ENCODE measurements at regions not wholly inside any gene's neighbourhood (a gene's known extent, or its start where the extent isn't known, plus 50 kb on each side); places are given as distances from the start of the nearest gene placed in this dataset.

- Histone ChIP-seq H3K4me1 (ENCODE audit: control insufficient read depth in 2 of 2, insufficient read depth in 2 of 2, low read length in 2 of 2) (no peaks in the 10 kb centered on the region), H3K27me3 (ENCODE audit: control insufficient read depth in 2 of 2, insufficient read depth in 2 of 2, low read length in 2 of 2) (no peaks in the 10 kb centered on the region), H3K27ac (ENCODE audit: low read depth in 2 of 2, low read length in 2 of 2) (no peak overlapping the region)
Observed at GRCh38 chr4:136740326-136740725, 792.0 kb downstream of the PCDH18 start.

GRCh38 chr4:136737066-136737465 is 795.2 kb downstream of the PCDH18 start:
- H3K4me3 ChIP-seq (ENCODE audit: low read length in 2 of 2): no peak overlapping the region
- no peaks in the 10 kb centered on the region for H3K36me3 ChIP-seq (ENCODE audit: control insufficient read depth in 2 of 2, insufficient read depth in 2 of 2, low read length in 2 of 2)
- H3K27me3 ChIP-seq (ENCODE audit: control insufficient read depth in 2 of 2, insufficient read depth in 2 of 2, low read length in 2 of 2): no peaks in the 10 kb centered on the region
- H3K9ac ChIP-seq (ENCODE audit: low read depth in 1 of 2, low read length in 2 of 2): no peak overlapping the region
- H3K4me1 ChIP-seq (ENCODE audit: control insufficient read depth in 2 of 2, insufficient read depth in 2 of 2, low read length in 2 of 2): no peaks in the 10 kb centered on the region
- H3K27ac ChIP-seq (ENCODE audit: low read depth in 2 of 2, low read length in 2 of 2): no peak overlapping the region
- H3K9me3 ChIP-seq (ENCODE audit: control insufficient read depth in 2 of 2, low read length in 2 of 2): no peaks in the 10 kb centered on the region

More at GRCh38 chr4:136740326-136740725, 792.0 kb downstream of the PCDH18 start:
- H3K4me3 ChIP-seq (ENCODE audit: low read length in 2 of 2): no peak overlapping the region
- H3K9me3 ChIP-seq (ENCODE audit: control insufficient read depth in 2 of 2, low read length in 2 of 2): peaks cover 0 to 4% of the 10 kb centered on the region in 2 donors
- no peak overlapping the region for H3K9ac ChIP-seq (ENCODE audit: low read depth in 1 of 2, low read length in 2 of 2)
- H3K36me3 ChIP-seq (ENCODE audit: control insufficient read depth in 2 of 2, insufficient read depth in 2 of 2, low read length in 2 of 2): no peaks in the 10 kb centered on the region

- H3K4me1 ChIP-seq (ENCODE audit: control insufficient read depth in 2 of 2, insufficient read depth in 2 of 2, low read length in 2 of 2): no peaks in the 10 kb centered on the region
Observed at GRCh38 chr4:136731025-136731424, 801.3 kb downstream of the PCDH18 start.

GRCh38 chr4:136725286-136726081 is 806.8 kb downstream of the PCDH18 start:
- Histone ChIP-seq H3K9ac (ENCODE audit: low read depth in 1 of 2, low read length in 2 of 2) (no peak overlapping the region), H3K4me1 (ENCODE audit: control insufficient read depth in 2 of 2, insufficient read depth in 2 of 2, low read length in 2 of 2) (no peaks in the 10 kb centered on the region), H3K27ac (ENCODE audit: low read depth in 2 of 2, low read length in 2 of 2) (no peak overlapping the region), H3K9me3 (ENCODE audit: control insufficient read depth in 2 of 2, low read length in 2 of 2) (no peaks in the 10 kb centered on the region), H3K27me3 (ENCODE audit: control insufficient read depth in 2 of 2, insufficient read depth in 2 of 2, low read length in 2 of 2) (no peaks in the 10 kb centered on the region), H3K4me3 (ENCODE audit: low read length in 2 of 2) (no peak overlapping the region), H3K36me3 (ENCODE audit: control insufficient read depth in 2 of 2, insufficient read depth in 2 of 2, low read length in 2 of 2) (no peaks in the 10 kb centered on the region)

More at GRCh38 chr4:136731025-136731424, 801.3 kb downstream of the PCDH18 start:
- Histone ChIP-seq H3K27me3 (ENCODE audit: control insufficient read depth in 2 of 2, insufficient read depth in 2 of 2, low read length in 2 of 2) (no peaks in the 10 kb centered on the region), H3K4me3 (ENCODE audit: low read length in 2 of 2) (no peak overlapping the region), H3K27ac (ENCODE audit: low read depth in 2 of 2, low read length in 2 of 2) (no peak overlapping the region), H3K9ac (ENCODE audit: low read depth in 1 of 2, low read length in 2 of 2) (no peak overlapping the region), H3K36me3 (ENCODE audit: control insufficient read depth in 2 of 2, insufficient read depth in 2 of 2, low read length in 2 of 2) (no peaks in the 10 kb centered on the region), H3K9me3 (ENCODE audit: control insufficient read depth in 2 of 2, low read length in 2 of 2) (no peaks in the 10 kb centered on the region)

- H3K36me3 ChIP-seq (ENCODE audit: control insufficient read depth in 2 of 2, insufficient read depth in 2 of 2, low read length in 2 of 2): no peaks in the 10 kb centered on the region
- H3K4me3 ChIP-seq (ENCODE audit: low read length in 2 of 2): no peak overlapping the region
- no peak overlapping the region for H3K9ac ChIP-seq (ENCODE audit: low read depth in 1 of 2, low read length in 2 of 2)
- no peaks in the 10 kb centered on the region for H3K27me3 ChIP-seq (ENCODE audit: control insufficient read depth in 2 of 2, insufficient read depth in 2 of 2, low read length in 2 of 2)
- H3K9me3 ChIP-seq (ENCODE audit: control insufficient read depth in 2 of 2, low read length in 2 of 2): no peaks in the 10 kb centered on the region
- H3K4me1 ChIP-seq (ENCODE audit: control insufficient read depth in 2 of 2, insufficient read depth in 2 of 2, low read length in 2 of 2): no peaks in the 10 kb centered on the region
- H3K27ac ChIP-seq (ENCODE audit: low read depth in 2 of 2, low read length in 2 of 2): no peak overlapping the region
Observed at GRCh38 chr4:136713140-136713539, 819.2 kb downstream of the PCDH18 start.

GRCh38 chr4:136709897-136710296 is 822.4 kb downstream of the PCDH18 start:
- H3K36me3 ChIP-seq (ENCODE audit: control insufficient read depth in 2 of 2, insufficient read depth in 2 of 2, low read length in 2 of 2): no peaks in the 10 kb centered on the region
- no peaks in the 10 kb centered on the region for H3K9me3 ChIP-seq (ENCODE audit: control insufficient read depth in 2 of 2, low read length in 2 of 2)
- no peaks in the 10 kb centered on the region for H3K4me1 ChIP-seq (ENCODE audit: control insufficient read depth in 2 of 2, insufficient read depth in 2 of 2, low read length in 2 of 2)
- no peak overlapping the region for H3K27ac ChIP-seq (ENCODE audit: low read depth in 2 of 2, low read length in 2 of 2)
- no peak overlapping the region for H3K4me3 ChIP-seq (ENCODE audit: low read length in 2 of 2)
- H3K9ac ChIP-seq (ENCODE audit: low read depth in 1 of 2, low read length in 2 of 2): no peak overlapping the region
- no peaks in the 10 kb centered on the region for H3K27me3 ChIP-seq (ENCODE audit: control insufficient read depth in 2 of 2, insufficient read depth in 2 of 2, low read length in 2 of 2)

- Histone ChIP-seq H3K36me3 (ENCODE audit: control insufficient read depth in 2 of 2, insufficient read depth in 2 of 2, low read length in 2 of 2) (no peaks in the 10 kb centered on the region), H3K4me3 (ENCODE audit: low read length in 2 of 2) (no peak overlapping the region), H3K27ac (ENCODE audit: low read depth in 2 of 2, low read length in 2 of 2) (no peak overlapping the region), H3K9me3 (ENCODE audit: control insufficient read depth in 2 of 2, low read length in 2 of 2) (no peaks in the 10 kb centered on the region), H3K27me3 (ENCODE audit: control insufficient read depth in 2 of 2, insufficient read depth in 2 of 2, low read length in 2 of 2) (no peaks in the 10 kb centered on the region), H3K9ac (ENCODE audit: low read depth in 1 of 2, low read length in 2 of 2) (no peak overlapping the region), H3K4me1 (ENCODE audit: control insufficient read depth in 2 of 2, insufficient read depth in 2 of 2, low read length in 2 of 2) (no peaks in the 10 kb centered on the region)
Observed at GRCh38 chr4:136706942-136707341, 825.4 kb downstream of the PCDH18 start.

- Histone ChIP-seq H3K36me3 (ENCODE audit: control insufficient read depth in 2 of 2, insufficient read depth in 2 of 2, low read length in 2 of 2) (no peaks in the 10 kb centered on the region), H3K4me3 (ENCODE audit: low read length in 2 of 2) (no peak overlapping the region), H3K9ac (ENCODE audit: low read depth in 1 of 2, low read length in 2 of 2) (no peak overlapping the region), H3K27me3 (ENCODE audit: control insufficient read depth in 2 of 2, insufficient read depth in 2 of 2, low read length in 2 of 2) (no peaks in the 10 kb centered on the region), H3K9me3 (ENCODE audit: control insufficient read depth in 2 of 2, low read length in 2 of 2) (no peaks in the 10 kb centered on the region), H3K4me1 (ENCODE audit: control insufficient read depth in 2 of 2, insufficient read depth in 2 of 2, low read length in 2 of 2) (no peaks in the 10 kb centered on the region), H3K27ac (ENCODE audit: low read depth in 2 of 2, low read length in 2 of 2) (no peak overlapping the region)
Observed at GRCh38 chr4:136699905-136700304, 832.4 kb downstream of the PCDH18 start.

GRCh38 chr4:136691607-136692006 is 840.7 kb downstream of the PCDH18 start:
- no peak overlapping the region for H3K4me3 ChIP-seq (ENCODE audit: low read length in 2 of 2)
- peaks cover 0 to 7% of the 10 kb centered on the region in 2 donors for H3K4me1 ChIP-seq (ENCODE audit: control insufficient read depth in 2 of 2, insufficient read depth in 2 of 2, low read length in 2 of 2)
- no peaks in the 10 kb centered on the region for H3K27me3 ChIP-seq (ENCODE audit: control insufficient read depth in 2 of 2, insufficient read depth in 2 of 2, low read length in 2 of 2)
- H3K9me3 ChIP-seq (ENCODE audit: control insufficient read depth in 2 of 2, low read length in 2 of 2): no peaks in the 10 kb centered on the region
- H3K9ac ChIP-seq (ENCODE audit: low read depth in 1 of 2, low read length in 2 of 2): no peak overlapping the region
- no peaks in the 10 kb centered on the region for H3K36me3 ChIP-seq (ENCODE audit: control insufficient read depth in 2 of 2, insufficient read depth in 2 of 2, low read length in 2 of 2)
- H3K27ac ChIP-seq (ENCODE audit: low read depth in 2 of 2, low read length in 2 of 2): no peak overlapping the region

GRCh38 chr4:136690360-136690759 is 841.9 kb downstream of the PCDH18 start:
- peaks cover 0 to 7% of the 10 kb centered on the region in 2 donors for H3K4me1 ChIP-seq (ENCODE audit: control insufficient read depth in 2 of 2, insufficient read depth in 2 of 2, low read length in 2 of 2)
- no peaks in the 10 kb centered on the region for H3K9me3 ChIP-seq (ENCODE audit: control insufficient read depth in 2 of 2, low read length in 2 of 2)
- no peak overlapping the region for H3K9ac ChIP-seq (ENCODE audit: low read depth in 1 of 2, low read length in 2 of 2)
- H3K36me3 ChIP-seq (ENCODE audit: control insufficient read depth in 2 of 2, insufficient read depth in 2 of 2, low read length in 2 of 2): no peaks in the 10 kb centered on the region
- no peak overlapping the region for H3K4me3 ChIP-seq (ENCODE audit: low read length in 2 of 2)
- no peaks in the 10 kb centered on the region for H3K27me3 ChIP-seq (ENCODE audit: control insufficient read depth in 2 of 2, insufficient read depth in 2 of 2, low read length in 2 of 2)
- H3K27ac ChIP-seq (ENCODE audit: low read depth in 2 of 2, low read length in 2 of 2): no peak overlapping the region

Data from mucosa of rectum (tissue), 2 donors.